IgD-negative memory B cell (primary cell): ENCODE measurements at regions not wholly inside any gene's neighbourhood (a gene's known extent, or its start where the extent isn't known, plus 50 kb on each side); places are given as distances from the start of the nearest gene placed in this dataset.

Source experiments
- H3K27ac Mint-ChIP-seq, 3 donors: one replicate each; pipeline ENCODE4 v1.8.0; 2020 to 2022; ENCODE audit warnings: mild to moderate bottlenecking in 3 of 3, mixed read lengths in 3 of 3, moderate library complexity in 1 of 3
- H3K27me3 Mint-ChIP-seq: one replicate; pipeline ENCODE4 v1.8.0; 2021; ENCODE audit warnings: mixed read lengths
- H3K36me3 Mint-ChIP-seq: one replicate; pipeline ENCODE4 v1.8.0; 2020; ENCODE audit warnings: mild to moderate bottlenecking, mixed read lengths
- H3K4me1 Mint-ChIP-seq, 3 donors: one replicate each; pipeline ENCODE4 v1.8.0; 2020 to 2022; ENCODE audit warnings: mixed read lengths in 3 of 3, mild to moderate bottlenecking in 1 of 3
- H3K4me3 Mint-ChIP-seq, 4 donors: one replicate each; pipeline ENCODE4 v1.8.0; 2020 to 2022; ENCODE audit warnings: mild to moderate bottlenecking in 4 of 4, mixed read lengths in 4 of 4, moderate library complexity in 3 of 4
- H3K9me3 Mint-ChIP-seq, 3 donors: one replicate each; pipeline ENCODE4 v1.8.0; 2020 to 2021; ENCODE audit warnings: mixed read lengths in 3 of 3, mild to moderate bottlenecking in 1 of 3

DNA sequence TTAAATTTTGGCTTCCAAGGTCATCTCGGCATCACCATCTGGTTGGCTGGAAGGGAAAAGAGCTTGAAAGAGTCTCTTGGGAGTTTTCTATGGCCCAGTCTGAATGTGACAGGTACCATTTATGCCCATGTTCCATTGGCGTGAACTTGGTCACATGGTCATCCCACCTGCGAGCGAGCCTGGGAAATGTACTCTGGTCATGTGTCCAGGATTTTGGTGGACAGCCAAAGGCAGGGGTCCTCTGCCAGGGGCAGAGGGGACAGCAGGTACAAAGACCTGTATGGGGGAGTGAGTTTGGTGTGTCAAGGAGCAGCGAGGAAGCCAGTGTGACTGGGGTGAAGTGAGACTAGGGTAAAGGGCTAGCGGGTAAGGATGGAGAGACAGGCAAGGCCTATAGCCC is 112.6 kb downstream of the CDC5L start:
- Mint-ChIP-seq H3K4me3 (no peak overlapping the region), H3K9me3 (peaks cover 0 to 1% (median 0%) of the 10 kb centered on the region in 3 donors), H3K4me1 (no peaks in the 10 kb centered on the region), H3K27me3 (peaks cover 17% of the 10 kb centered on the region), H3K27ac (no peak overlapping the region), H3K36me3 (peaks cover 2% of the 10 kb centered on the region)

DNA sequence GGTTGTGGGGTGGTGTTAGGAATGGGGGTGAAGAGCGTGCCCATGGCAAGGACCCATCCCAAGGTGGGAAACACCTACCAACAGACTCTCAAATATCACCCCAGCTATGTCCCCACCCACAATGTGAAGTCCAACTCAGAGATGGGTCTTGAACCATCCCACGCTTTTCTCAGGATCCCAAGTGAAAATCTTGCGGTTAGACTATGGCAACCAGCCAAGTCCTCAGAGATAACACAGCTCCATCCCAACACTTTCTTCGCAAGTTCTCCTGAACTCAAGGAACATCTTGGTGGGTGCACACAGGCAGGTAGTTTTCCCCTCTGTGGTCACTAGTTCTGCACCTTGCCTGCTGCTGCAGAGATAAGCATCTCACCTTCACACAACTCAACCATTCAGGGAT is 116.0 kb downstream of the CDC5L start:
- Mint-ChIP-seq H3K4me1 (no peaks in the 10 kb centered on the region), H3K27ac (no peak overlapping the region), H3K4me3 (no peak overlapping the region), H3K27me3 (peaks cover 8% of the 10 kb centered on the region), H3K36me3 (no peaks in the 10 kb centered on the region), H3K9me3 (peaks cover 0 to 1% (median 0%) of the 10 kb centered on the region in 3 donors)

- Mint-ChIP-seq H3K27me3 (peaks cover 4% of the 10 kb centered on the region), H3K9me3 (peaks cover 0 to 1% (median 0%) of the 10 kb centered on the region in 3 donors), H3K4me3 (no peak overlapping the region), H3K4me1 (no peaks in the 10 kb centered on the region), H3K36me3 (no peaks in the 10 kb centered on the region), H3K27ac (no peak overlapping the region)
Measured at GRCh38 chr6:44504301-44504791, 116.8 kb downstream of the CDC5L start.

DNA sequence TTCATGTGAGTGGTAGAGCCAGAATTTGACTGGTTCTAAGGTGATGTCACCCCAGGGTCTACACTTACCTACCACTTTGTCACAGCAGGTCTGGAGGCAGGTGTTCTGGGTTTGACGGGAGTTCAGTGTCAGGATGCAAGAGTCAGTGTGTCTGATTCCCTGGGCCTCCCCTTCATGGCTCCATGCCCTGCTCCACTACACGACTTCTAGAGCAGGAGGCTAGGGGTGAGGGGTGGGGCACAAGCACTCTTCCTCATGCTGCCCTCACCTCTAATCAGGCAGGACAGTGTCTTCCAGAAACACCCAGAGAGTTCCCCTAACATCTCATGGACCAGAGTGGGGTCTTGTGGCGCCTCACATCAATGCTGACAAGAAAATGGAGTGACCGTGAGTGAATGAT is 118.2 kb downstream of the CDC5L start:
- Mint-ChIP-seq H3K4me3 (no peak overlapping the region), H3K27me3 (peaks cover 4% of the 10 kb centered on the region), H3K36me3 (no peaks in the 10 kb centered on the region), H3K27ac (no peak overlapping the region), H3K4me1 (no peaks in the 10 kb centered on the region), H3K9me3 (peaks cover 0 to 1% (median 0%) of the 10 kb centered on the region in 3 donors)

GRCh38 chr6:44507014-44507413 is 119.5 kb downstream of the CDC5L start:
- Mint-ChIP-seq H3K27me3 (peaks cover 4% of the 10 kb centered on the region), H3K27ac (no peak overlapping the region), H3K36me3 (no peaks in the 10 kb centered on the region), H3K9me3 (peaks cover 0 to 1% (median 0%) of the 10 kb centered on the region in 3 donors), H3K4me3 (no peak overlapping the region), H3K4me1 (no peaks in the 10 kb centered on the region)

DNA sequence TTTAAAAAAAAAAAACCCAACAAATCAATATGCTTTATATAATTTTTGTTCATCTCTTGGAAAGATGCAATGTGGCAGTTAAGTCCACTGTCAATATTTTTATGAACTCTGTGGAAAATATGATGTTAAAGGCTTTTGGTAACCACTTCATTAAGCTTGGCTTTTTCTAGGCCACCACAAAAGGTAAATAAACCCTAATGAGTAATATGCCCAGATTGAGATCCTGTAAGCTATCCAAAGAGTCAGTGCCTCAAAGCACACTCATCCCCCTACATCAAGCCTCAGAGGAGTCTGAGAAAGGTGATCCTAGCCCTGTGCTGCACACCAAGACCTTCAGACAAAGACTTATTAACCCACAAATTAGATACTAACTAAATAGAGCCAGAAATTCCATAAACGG is 121.1 kb downstream of the CDC5L start:
- Mint-ChIP-seq H3K4me3 (no peak overlapping the region), H3K27ac (no peak overlapping the region), H3K9me3 (peaks cover 0 to 1% (median 0%) of the 10 kb centered on the region in 3 donors), H3K4me1 (no peaks in the 10 kb centered on the region), H3K36me3 (no peaks in the 10 kb centered on the region), H3K27me3 (peaks cover 2% of the 10 kb centered on the region)

DNA sequence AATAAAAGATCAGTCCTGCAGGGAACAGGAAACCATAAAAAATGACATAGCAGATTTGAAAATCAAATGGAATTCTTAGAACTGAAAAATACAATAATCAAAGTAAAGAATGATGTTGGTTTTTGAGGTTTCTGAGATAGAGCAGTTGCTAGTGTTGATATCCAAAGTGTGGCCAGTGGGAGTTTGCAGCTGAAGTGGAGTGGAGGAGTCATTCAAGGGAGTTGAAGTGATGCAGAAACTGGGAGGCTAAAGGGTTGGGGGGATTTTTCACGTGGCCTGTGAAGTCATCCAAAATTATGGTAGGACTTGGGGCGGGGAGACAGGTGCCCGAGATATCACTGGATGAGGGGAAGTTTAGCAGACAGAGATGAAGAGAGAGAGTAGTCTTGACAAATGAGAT is 123.6 kb downstream of the CDC5L start:
- Mint-ChIP-seq H3K27me3 (no peaks in the 10 kb centered on the region), H3K4me1 (no peaks in the 10 kb centered on the region), H3K36me3 (no peaks in the 10 kb centered on the region), H3K27ac (no peak overlapping the region), H3K9me3 (no peaks in the 10 kb centered on the region), H3K4me3 (peak overlapping the region in 1 of 4 donors; percentile 1)

DNA sequence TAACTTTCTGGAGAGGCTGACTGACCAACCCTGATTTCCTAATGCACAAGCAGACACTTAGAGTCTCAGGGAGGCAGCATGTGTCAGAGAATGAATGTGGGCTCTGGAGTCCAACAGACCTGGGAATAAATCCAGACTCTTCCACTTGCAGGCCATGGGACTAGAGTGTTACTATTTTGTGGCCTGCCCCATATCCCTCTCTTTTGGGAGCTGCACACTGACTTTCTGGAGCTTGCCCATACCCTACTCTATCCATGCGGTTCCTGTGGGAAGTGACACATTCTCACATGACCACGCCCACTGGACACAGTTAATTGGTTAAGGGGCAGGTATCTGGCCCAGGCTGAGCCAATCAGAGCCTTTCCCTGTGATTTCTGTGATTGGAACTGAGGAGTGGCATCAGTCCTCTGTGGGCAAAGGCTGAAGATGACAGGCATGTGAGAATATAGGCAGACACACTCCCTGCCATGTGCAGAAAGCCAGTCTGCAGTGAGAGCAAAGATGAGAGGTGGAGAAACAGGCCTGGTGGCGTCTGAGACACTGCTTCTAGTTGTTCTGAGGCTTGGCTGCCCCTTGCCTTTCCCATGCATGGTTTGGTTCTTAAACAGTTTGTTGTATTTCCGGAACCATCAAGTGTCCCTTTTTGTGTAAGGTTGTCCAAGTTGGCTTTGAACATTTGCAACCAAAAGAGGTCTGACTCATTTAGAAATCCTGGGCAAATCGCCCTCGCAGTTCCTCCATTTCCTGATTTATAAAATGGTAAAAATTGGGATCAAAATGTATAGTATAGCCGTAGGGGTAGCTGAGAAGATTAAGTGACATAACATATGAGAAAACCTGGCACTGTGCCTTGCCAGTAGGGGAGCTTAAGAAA is 125.6 kb downstream of the CDC5L start:
- no peak overlapping the region for H3K4me3 Mint-ChIP-seq
- H3K27ac Mint-ChIP-seq, result no peak overlapping the region
- no peaks in the 10 kb centered on the region for H3K4me1 Mint-ChIP-seq
- H3K36me3 Mint-ChIP-seq, result peaks cover 2% of the 10 kb centered on the region
- peaks cover 0 to 4% (median 0%) of the 10 kb centered on the region in 3 donors for H3K9me3 Mint-ChIP-seq
- H3K27me3 Mint-ChIP-seq, result no peaks in the 10 kb centered on the region

DNA sequence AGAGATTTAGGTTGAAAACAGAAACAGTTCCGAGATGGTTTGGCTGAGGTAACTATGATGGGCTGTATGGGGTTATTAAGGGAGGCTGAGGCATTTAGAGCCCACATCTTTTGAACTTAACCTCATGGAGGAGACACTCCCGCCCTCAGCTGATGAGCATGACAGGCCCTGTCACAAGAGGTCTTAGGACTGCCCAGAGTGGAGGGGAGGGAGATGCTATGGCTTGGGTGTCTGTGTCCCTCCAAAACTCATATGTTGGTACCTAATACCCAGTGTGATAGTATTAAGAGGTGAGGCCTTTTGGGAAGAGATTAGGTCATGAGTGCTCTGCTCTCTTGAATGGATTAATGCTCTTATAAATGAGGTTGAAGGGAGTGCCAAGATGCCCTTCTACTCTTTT is 126.6 kb downstream of the CDC5L start:
- no peaks in the 10 kb centered on the region for H3K27me3 Mint-ChIP-seq
- peaks cover 2% of the 10 kb centered on the region for H3K36me3 Mint-ChIP-seq
- H3K27ac Mint-ChIP-seq, result no peak overlapping the region
- H3K4me3 Mint-ChIP-seq, result no peak overlapping the region
- no peaks in the 10 kb centered on the region for H3K4me1 Mint-ChIP-seq
- H3K9me3 Mint-ChIP-seq, result peaks cover 5 to 11% (median 7%) of the 10 kb centered on the region in 3 donors

DNA sequence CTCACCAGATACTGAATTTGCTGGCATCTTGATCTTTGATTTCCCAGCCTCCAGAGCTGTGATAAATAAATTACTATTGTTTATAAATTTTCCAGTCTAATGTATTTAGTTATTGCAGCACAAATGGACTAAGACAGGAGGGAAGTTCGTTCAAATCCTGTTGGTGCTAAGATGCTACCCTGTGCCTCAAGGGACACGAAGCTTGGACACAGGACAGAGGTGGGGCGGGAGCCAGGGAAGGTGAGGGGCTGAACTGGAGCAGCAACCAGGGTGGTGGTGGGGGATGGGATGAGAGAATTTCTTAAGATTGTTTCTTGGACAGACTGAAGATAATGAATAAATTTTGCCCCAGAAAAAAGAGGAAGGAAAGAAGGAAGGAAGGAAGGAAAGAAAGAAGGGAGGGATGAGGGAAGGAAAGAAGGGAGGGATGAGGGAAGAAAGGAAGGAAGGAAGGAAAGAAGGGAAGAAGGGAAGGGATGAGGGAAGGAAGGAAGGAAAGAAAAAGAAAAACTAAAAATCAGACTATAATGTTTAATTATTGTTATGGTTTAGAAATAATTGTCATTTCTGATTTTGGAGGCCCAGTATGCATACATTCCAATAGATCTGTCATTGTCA is 127.2 kb downstream of the CDC5L start:
- no peaks in the 10 kb centered on the region for H3K4me1 Mint-ChIP-seq
- H3K9me3 Mint-ChIP-seq, result peaks cover 7 to 15% (median 11%) of the 10 kb centered on the region in 3 donors
- no peak overlapping the region for H3K27ac Mint-ChIP-seq
- H3K27me3 Mint-ChIP-seq, result no peaks in the 10 kb centered on the region
- H3K36me3 Mint-ChIP-seq, result peaks cover 2% of the 10 kb centered on the region
- no peak overlapping the region for H3K4me3 Mint-ChIP-seq

DNA sequence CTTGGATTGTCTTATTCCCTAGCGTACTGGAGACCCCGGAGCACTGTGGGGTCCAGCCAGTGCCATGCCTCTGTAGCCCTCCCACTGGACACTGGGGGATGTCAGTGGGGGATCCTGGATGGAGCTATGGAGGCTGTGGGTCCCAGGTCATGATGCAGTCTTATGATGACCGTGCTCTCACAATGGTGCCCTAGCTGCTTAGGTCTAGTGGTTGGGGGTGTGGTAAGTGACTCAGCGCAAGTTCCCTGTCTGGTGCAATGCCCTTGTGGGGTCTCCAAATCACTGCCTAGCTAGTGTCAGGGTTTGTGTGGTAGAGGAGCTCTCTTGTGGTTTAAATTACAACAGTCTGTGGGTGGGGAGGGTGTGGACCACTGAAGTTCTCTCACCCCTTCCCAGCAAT is 135.4 kb downstream of the CDC5L start:
- no peak overlapping the region for H3K4me3 Mint-ChIP-seq
- peaks cover 17% of the 10 kb centered on the region for H3K27me3 Mint-ChIP-seq
- H3K9me3 Mint-ChIP-seq, result peaks cover 11 to 20% (median 20%) of the 10 kb centered on the region in 3 donors

GRCh38 chr6:44524476-44525227 is 137.1 kb downstream of the CDC5L start:
- peaks cover 5 to 9% (median 6%) of the 10 kb centered on the region in 3 donors for H3K9me3 Mint-ChIP-seq
- H3K36me3 Mint-ChIP-seq, result peaks cover 9% of the 10 kb centered on the region
- H3K4me1 Mint-ChIP-seq, result no peaks in the 10 kb centered on the region
- peaks cover 22% of the 10 kb centered on the region for H3K27me3 Mint-ChIP-seq
- H3K4me3 Mint-ChIP-seq, result no peak overlapping the region
- no peak overlapping the region for H3K27ac Mint-ChIP-seq

More for the DNA sequence above, 135.4 kb downstream of the CDC5L start:
- H3K36me3 Mint-ChIP-seq, result peaks cover 7% of the 10 kb centered on the region
- H3K4me1 Mint-ChIP-seq, result no peaks in the 10 kb centered on the region
- H3K27ac Mint-ChIP-seq, result no peak overlapping the region

- peaks cover 25% of the 10 kb centered on the region for H3K27me3 Mint-ChIP-seq
- H3K4me3 Mint-ChIP-seq, result no peak overlapping the region
- H3K27ac Mint-ChIP-seq, result no peak overlapping the region
- peaks cover 5 to 9% (median 6%) of the 10 kb centered on the region in 3 donors for H3K9me3 Mint-ChIP-seq
- H3K4me1 Mint-ChIP-seq, result no peaks in the 10 kb centered on the region
- peaks cover 5% of the 10 kb centered on the region for H3K36me3 Mint-ChIP-seq
Measured at GRCh38 chr6:44525761-44526351, 138.3 kb downstream of the CDC5L start.

DNA sequence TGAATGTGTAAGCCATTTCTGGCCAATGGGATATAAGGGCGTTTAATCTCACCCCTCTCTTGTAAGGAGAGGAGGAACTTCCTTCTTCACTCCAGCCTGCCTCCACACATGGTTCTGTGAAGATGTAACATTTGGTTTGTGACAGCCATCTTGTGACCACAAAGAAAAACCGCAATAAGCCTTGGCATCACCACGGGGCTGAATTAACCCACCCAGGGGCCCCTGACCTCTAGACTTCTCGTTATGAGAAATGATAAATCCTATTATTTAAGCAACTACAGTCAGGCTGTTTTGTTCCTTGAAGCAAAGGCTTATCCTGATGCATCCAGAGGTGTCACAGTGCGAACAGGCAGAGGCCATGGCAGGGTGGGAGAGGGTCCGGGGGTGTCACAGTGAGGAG is 139.7 kb downstream of the CDC5L start:
- Mint-ChIP-seq H3K36me3 (peaks cover 5% of the 10 kb centered on the region), H3K27me3 (peaks cover 21% of the 10 kb centered on the region), H3K27ac (no peak overlapping the region), H3K4me3 (no peak overlapping the region), H3K9me3 (no peaks in the 10 kb centered on the region), H3K4me1 (no peaks in the 10 kb centered on the region)
